ENCODE measurements at regions not wholly inside any gene's neighbourhood (a gene's known extent, or its start where the extent isn't known, plus 50 kb on each side); places are given as distances from the start of the nearest gene placed in this dataset.

DNA sequence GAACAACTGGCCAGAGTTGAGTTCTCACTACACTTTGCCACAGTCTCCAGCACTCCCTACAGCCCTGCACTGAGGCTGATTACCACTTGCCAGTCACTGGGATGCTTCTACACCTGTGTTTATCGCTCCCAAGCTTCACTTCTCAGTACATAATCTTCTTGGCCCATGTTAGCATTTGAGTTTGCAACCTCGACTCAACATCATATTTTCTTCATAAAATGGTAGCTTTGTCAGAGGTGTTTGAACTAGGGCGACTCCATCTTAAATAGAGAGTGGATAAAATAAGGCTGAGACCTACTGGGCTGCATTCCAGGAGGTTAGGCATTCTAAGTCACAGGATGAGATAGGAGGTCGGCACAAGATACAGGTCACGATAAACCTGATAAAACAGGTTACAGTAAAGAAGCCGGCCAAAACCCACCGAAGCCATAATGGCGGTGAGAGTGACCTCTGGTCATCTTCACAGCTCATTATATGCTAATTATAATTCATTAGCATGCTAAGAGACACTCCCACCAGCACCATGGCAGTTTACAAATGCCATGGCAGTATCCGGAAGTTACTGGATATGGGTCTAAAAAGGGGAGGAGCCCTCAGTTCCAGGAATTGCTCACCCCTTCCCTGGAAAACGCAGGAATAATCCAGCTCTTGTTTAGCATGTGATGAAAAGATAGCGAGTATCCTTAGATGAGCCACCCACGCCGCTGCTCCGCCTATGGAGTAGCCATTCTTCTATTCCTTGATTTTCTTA is 105.8 kb upstream of the KLF6 start (continued):
- TF ChIP-seq, protein P1, sequence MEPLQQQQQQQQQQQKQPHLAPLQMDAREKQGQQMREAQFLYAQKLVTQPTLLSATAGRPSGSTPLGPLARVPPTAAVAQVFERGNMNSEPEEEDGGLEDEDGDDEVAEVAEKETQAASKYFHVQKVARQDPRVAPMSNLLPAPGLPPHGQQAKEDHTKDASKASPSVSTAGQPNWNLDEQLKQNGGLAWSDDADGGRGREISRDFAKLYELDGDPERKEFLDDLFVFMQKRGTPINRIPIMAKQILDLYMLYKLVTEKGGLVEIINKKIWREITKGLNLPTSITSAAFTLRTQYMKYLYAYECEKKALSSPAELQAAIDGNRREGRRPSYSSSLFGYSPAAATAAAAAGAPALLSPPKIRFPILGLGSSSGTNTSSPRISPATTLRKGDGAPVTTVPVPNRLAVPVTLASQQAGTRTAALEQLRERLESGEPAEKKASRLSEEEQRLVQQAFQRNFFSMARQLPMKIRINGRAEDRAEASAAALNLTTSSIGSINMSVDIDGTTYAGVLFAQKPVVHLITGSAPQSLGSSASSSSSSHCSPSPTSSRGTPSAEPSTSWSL (CRISPR knock-in tag; IDR thresholded peaks at IDR 0.05; ENCODE audit: borderline replicate concordance) = peak; percentile 98
- TF ChIP-seq POU5F1 (IDR thresholded peaks at IDR 0.05; ENCODE audit: borderline replicate concordance, low read depth, low read length, partially characterized antibody) (no peak), ZNF253 (CRISPR knock-in tag; conservative IDR thresholded peaks at IDR 0.05) (no peak), EHMT2 (IDR thresholded peaks at IDR 0.05) (no peak), TCFL5 (CRISPR knock-in tag; conservative IDR thresholded peaks at IDR 0.05) (peak; percentile 95), NCOA6 (IDR thresholded peaks at IDR 0.05) (no peak), PHF21A (IDR thresholded peaks at IDR 0.05; ENCODE audit: borderline replicate concordance, low read depth) (no peak), CCAR2 (IDR thresholded peaks at IDR 0.05; ENCODE audit: low read depth, low read length) (no peak), CC2D1A (IDR thresholded peaks at IDR 0.05) (no peak), MTA2 (IDR thresholded peaks at IDR 0.05; ENCODE audit: low read depth) (no peak), CHD4 (IDR thresholded peaks at IDR 0.05; ENCODE audit: insufficient read depth, insufficient replicate concordance, low read depth, low read length, poor library complexity, severe bottlenecking) (no peak), ZKSCAN3 (CRISPR knock-in tag; IDR thresholded peaks at IDR 0.05) (peak; percentile 81), ZFP1 (CRISPR knock-in tag; IDR thresholded peaks at IDR 0.05) (peak; percentile 88), MEIS2 (IDR thresholded peaks at IDR 0.05; ENCODE audit: partially characterized antibody) (peak; percentile 71), ZNF174 (CRISPR knock-in tag; IDR thresholded peaks at IDR 0.05) (no peak)
- TF ChIP-seq, protein P2, sequence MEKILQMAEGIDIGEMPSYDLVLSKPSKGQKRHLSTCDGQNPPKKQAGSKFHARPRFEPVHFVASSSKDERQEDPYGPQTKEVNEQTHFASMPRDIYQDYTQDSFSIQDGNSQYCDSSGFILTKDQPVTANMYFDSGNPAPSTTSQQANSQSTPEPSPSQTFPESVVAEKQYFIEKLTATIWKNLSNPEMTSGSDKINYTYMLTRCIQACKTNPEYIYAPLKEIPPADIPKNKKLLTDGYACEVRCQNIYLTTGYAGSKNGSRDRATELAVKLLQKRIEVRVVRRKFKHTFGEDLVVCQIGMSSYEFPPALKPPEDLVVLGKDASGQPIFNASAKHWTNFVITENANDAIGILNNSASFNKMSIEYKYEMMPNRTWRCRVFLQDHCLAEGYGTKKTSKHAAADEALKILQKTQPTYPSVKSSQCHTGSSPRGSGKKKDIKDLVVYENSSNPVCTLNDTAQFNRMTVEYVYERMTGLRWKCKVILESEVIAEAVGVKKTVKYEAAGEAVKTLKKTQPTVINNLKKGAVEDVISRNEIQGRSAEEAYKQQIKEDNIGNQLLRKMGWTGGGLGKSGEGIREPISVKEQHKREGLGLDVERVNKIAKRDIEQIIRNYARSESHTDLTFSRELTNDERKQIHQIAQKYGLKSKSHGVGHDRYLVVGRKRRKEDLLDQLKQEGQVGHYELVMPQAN (IDR thresholded peaks at IDR 0.05; ENCODE audit: borderline replicate concordance) = no peak
- TF ChIP-seq, protein P3, sequence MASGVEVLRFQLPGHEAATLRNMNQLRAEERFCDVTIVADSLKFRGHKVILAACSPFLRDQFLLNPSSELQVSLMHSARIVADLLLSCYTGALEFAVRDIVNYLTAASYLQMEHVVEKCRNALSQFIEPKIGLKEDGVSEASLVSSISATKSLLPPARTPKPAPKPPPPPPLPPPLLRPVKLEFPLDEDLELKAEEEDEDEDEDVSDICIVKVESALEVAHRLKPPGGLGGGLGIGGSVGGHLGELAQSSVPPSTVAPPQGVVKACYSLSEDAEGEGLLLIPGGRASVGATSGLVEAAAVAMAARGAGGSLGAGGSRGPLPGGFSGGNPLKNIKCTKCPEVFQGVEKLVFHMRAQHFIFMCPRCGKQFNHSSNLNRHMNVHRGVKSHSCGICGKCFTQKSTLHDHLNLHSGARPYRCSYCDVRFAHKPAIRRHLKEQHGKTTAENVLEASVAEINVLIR (CRISPR knock-in tag; IDR thresholded peaks at IDR 0.05) = peak; percentile 89
- TF ChIP-seq, protein P4, sequence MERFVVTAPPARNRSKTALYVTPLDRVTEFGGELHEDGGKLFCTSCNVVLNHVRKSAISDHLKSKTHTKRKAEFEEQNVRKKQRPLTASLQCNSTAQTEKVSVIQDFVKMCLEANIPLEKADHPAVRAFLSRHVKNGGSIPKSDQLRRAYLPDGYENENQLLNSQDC (CRISPR knock-in tag; IDR thresholded peaks at IDR 0.05) = no peak
- TF ChIP-seq, protein P5, sequence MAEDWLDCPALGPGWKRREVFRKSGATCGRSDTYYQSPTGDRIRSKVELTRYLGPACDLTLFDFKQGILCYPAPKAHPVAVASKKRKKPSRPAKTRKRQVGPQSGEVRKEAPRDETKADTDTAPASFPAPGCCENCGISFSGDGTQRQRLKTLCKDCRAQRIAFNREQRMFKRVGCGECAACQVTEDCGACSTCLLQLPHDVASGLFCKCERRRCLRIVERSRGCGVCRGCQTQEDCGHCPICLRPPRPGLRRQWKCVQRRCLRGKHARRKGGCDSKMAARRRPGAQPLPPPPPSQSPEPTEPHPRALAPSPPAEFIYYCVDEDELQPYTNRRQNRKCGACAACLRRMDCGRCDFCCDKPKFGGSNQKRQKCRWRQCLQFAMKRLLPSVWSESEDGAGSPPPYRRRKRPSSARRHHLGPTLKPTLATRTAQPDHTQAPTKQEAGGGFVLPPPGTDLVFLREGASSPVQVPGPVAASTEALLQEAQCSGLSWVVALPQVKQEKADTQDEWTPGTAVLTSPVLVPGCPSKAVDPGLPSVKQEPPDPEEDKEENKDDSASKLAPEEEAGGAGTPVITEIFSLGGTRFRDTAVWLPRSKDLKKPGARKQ (CRISPR knock-in tag; IDR thresholded peaks at IDR 0.05) = peak; percentile 81; the same call in 1 of the 2 replicates

Data from K562 (cell line).